K562 (cell line): ENCODE measurements at regions not wholly inside any gene's neighbourhood (a gene's known extent, or its start where the extent isn't known, plus 50 kb on each side); places are given as distances from the start of the nearest gene placed in this dataset.

Source experiments
- ATAC-seq: fragments of 200-7000 bp; cut with Tn5 transposase; 3 replicates; pipeline ENCODE4 v1.9.1; 2020; ENCODE audit warnings: moderate library complexity
- BruUV-seq: library from RNA; stranded (reverse); fragments of 400-500 nt; replicated peaks from 2 replicates; lab custom pipeline; 2021; lab: Mats Ljungman, UMichigan
- CTCF ChIA-PET: fragments of 300-600 bp; formaldehyde crosslinking; extraction: SDS; loops from one replicate; lab custom pipeline; 2021; ENCODE audit warnings: low intra/inter-chr PET ratio; lab: Yijun Ruan, JAX
- POLR2A ChIA-PET: fragments of 300-600, 350-650 bp; sonication (Branson Sonifier 250); formaldehyde crosslinking; extraction: SDS; loops from one replicate; lab custom pipeline; 2021; ENCODE audit warnings: antibody characterized with exemption, inconsistent platforms; lab: Yijun Ruan, JAX
- DNase-seq, 4 experiments: peaks; one replicate each; pipeline versions ENCODE4 v3.0.0 to v3.0.0-alpha.2; 2011 to 2018; ENCODE audit warnings: low spot score in 3 of 4, mixed read lengths in 3 of 4; ENCODE audit errors: extremely low read depth in 1 of 4
- FAIRE-seq: peaks from 2 replicates; lab custom pipeline; 2011; peaks lifted over from hg19 to GRCh38; lab: Jason Lieb, UNC
- H2AFZ ChIP-seq: 2 replicates; pipeline ENCODE4 v1.6.0; 2011; ENCODE audit warnings: low read depth, low read length, control low read depth, inconsistent platforms
- H3K27ac ChIP-seq: fragments of 200-600 bp; 3 replicates; pipeline ENCODE4 v1.8.0; 2011; ENCODE audit warnings: low read depth, mild to moderate bottlenecking, control low read depth, inconsistent platforms, low read length, moderate library complexity, mixed read lengths; ENCODE audit errors: extremely low read depth
- H3K27me3 ChIP-seq, 2 experiments: fragments of 300-600 bp in 1 of 2; 2 replicates in 1 of 2; 3 replicates in 1 of 2; pipeline versions ENCODE4 v1.6.0 to v1.8.0; 2011; ENCODE audit warnings: inconsistent platforms in 2 of 2, low read length in 2 of 2, mild to moderate bottlenecking in 1 of 2, mixed read lengths in 1 of 2, moderate library complexity in 1 of 2; ENCODE audit not compliant: control insufficient read depth in 2 of 2, insufficient read depth in 2 of 2
- H3K36me3 ChIP-seq: fragments of 300-600 bp; 3 replicates; pipeline ENCODE4 v1.8.0; 2011; ENCODE audit warnings: mild to moderate bottlenecking, low read length, inconsistent platforms; ENCODE audit not compliant: control insufficient read depth, insufficient read depth
- H3K4me1 ChIP-seq, 2 experiments: fragments of 200-600 bp in 1 of 2; replicated peaks in 1 of 2; 2 replicates in 1 of 2; 3 replicates in 1 of 2; pipeline versions ENCODE4 v1.5.1 to v1.8.0; 2011; ENCODE audit warnings: inconsistent platforms in 2 of 2, low read length in 2 of 2, mild to moderate bottlenecking in 1 of 2, mixed read lengths in 1 of 2, moderate library complexity in 1 of 2; ENCODE audit not compliant: control insufficient read depth in 2 of 2, insufficient read depth in 2 of 2
- H3K4me2 ChIP-seq: 2 replicates; pipeline ENCODE4 v1.6.1; 2011; ENCODE audit warnings: low read length, control low read depth, inconsistent platforms, mixed read lengths; ENCODE audit not compliant: insufficient read depth
- H3K4me3 ChIP-seq: fragments of 200-600 bp; sonication (generic), shearing (Covaris generic); 2 replicates; pipeline ENCODE4 v1.5.1; 2016; ENCODE audit warnings: control low read depth, inconsistent platforms
- H3K79me2 ChIP-seq: fragments of 200-600 bp; 3 replicates; pipeline ENCODE4 v1.8.0; 2011; ENCODE audit warnings: low read length, inconsistent platforms; ENCODE audit not compliant: control insufficient read depth, insufficient read depth
- H3K9ac ChIP-seq, 2 experiments: 2 replicates each; pipeline versions ENCODE4 v1.6.0 to v1.6.1; 2011; ENCODE audit warnings: low read depth in 2 of 2, low read length in 2 of 2, control low read depth in 1 of 2, inconsistent platforms in 1 of 2, mild to moderate bottlenecking in 1 of 2, mixed read lengths in 1 of 2; ENCODE audit not compliant: insufficient read depth in 1 of 2
- H3K9me1 ChIP-seq: one replicate; pipeline ENCODE4 v1.6.0; 2011; ENCODE audit warnings: inconsistent platforms, mild to moderate bottlenecking, low read length, moderate library complexity; ENCODE audit not compliant: control insufficient read depth, insufficient read depth
- H3K9me3 ChIP-seq: replicated peaks from 2 replicates; pipeline ENCODE4 v1.5.1; 2011; ENCODE audit warnings: low read depth, low read length, inconsistent platforms; ENCODE audit not compliant: control insufficient read depth, insufficient read depth
- H4K20me1 ChIP-seq: replicated peaks from 2 replicates; pipeline ENCODE4 v1.6.1; 2011; ENCODE audit warnings: low read length, inconsistent platforms, mixed read lengths; ENCODE audit not compliant: control insufficient read depth, insufficient read depth
- ADNP ChIP-seq: fragments of 200-800 bp; sonication (Bioruptor generic); IDR thresholded peaks from 2 replicates; pipeline ENCODE4 v1.6.1; 2016; ENCODE audit warnings: missing genetic modification characterization, missing compliant biosample characterization
- CREB5 ChIP-seq: fragments of 250-450 bp; sonication (Bioruptor Pico); IDR thresholded peaks from 2 replicates; pipeline ENCODE4 v1.5.0; 2020; ENCODE audit warnings: mild to moderate bottlenecking
- E2F3 ChIP-seq: fragments of 250-450 bp; sonication (Bioruptor Pico); IDR thresholded peaks from 2 replicates; pipeline ENCODE4 v1.4.0; 2020; ENCODE audit warnings: mild to moderate bottlenecking
- HDAC8 ChIP-seq: fragments of 450-650 bp; IDR thresholded peaks from 2 replicates; pipeline ENCODE4 v1.6.1; 2016; ENCODE audit warnings: mild to moderate bottlenecking, missing genetic modification characterization, moderate library complexity, missing compliant biosample characterization
- KDM5B ChIP-seq: fragments of 200-600 bp; sonication (generic); IDR thresholded peaks from 2 replicates; pipeline ENCODE4 v1.6.1; 2012; ENCODE audit warnings: low read depth, mild to moderate bottlenecking, moderate library complexity, low read length, control low read depth, inconsistent platforms; ENCODE audit not compliant: insufficient replicate concordance
- NKRF ChIP-seq: fragments of 450-650 bp; IDR thresholded peaks from 2 replicates; pipeline ENCODE4 v1.6.1; 2016; ENCODE audit warnings: borderline replicate concordance
- NR2C2 ChIP-seq, 2 experiments: fragments of 200-800 bp in 1 of 2; sonication (Bioruptor generic) in 1 of 2; sonication (generic) in 1 of 2; formaldehyde crosslinking in 1 of 2; IDR thresholded peaks; 2 replicates each; pipeline versions ENCODE4 v1.6.1 to v1.8.0; 2016 to 2022; ENCODE audit warnings: mild to moderate bottlenecking in 1 of 2, missing compliant biosample characterization in 1 of 2, missing genetic modification characterization in 1 of 2, missing genetic modification reagents in 1 of 2
- RAD51 ChIP-seq: fragments of 450-650 bp; IDR thresholded peaks from 2 replicates; pipeline ENCODE4 v1.7.1; 2016; ENCODE audit warnings: low read depth, mild to moderate bottlenecking, borderline replicate concordance
- SREBF1 ChIP-seq: fragments of 150-350 bp; IDR thresholded peaks from 2 replicates; pipeline ENCODE4 v1.6.1; 2014; ENCODE audit warnings: antibody characterized with exemption, low read depth, low read length, borderline replicate concordance
- ZNF239 ChIP-seq: fragments of 250-450 bp; sonication (Bioruptor Pico); IDR thresholded peaks from 2 replicates; pipeline ENCODE4 v1.4.0; 2020; ENCODE audit warnings: mild to moderate bottlenecking
- ZNF316 ChIP-seq: fragments of 450-650 bp; IDR thresholded peaks from 2 replicates; pipeline ENCODE4 v1.6.1; 2016
- WGBS: fragments of 100-300 bp; shearing (Covaris generic); methylation state at CpG from one replicate; pipeline ENCODE4 v1.1.6; 2016; ENCODE audit warnings: low coverage, mixed read lengths; ENCODE audit not compliant: insufficient coverage; ENCODE audit errors: missing lambda C conversion rate; 5-methylcytosine and 5-hydroxymethylcytosine counted together
- in situ Hi-C: fragments of 300-500 bp; cut with MboI; formaldehyde crosslinking; loops from 4 replicates; pipeline ENCODE4 v1.15.0; 2018; ENCODE audit warnings: inconsistent platforms, mixed read lengths
- intact Hi-C: fragments of 100-400 bp; cut with micrococcal nuclease; formaldehyde crosslinking; loops from 2 replicates; pipeline ENCODE4 v1.14.2; 2022

GRCh38 chr6:105821777-105822176 is 264.4 kb upstream of the PRDM1 start (continued):
- TF ChIP-seq CREB5 (no peak), ZNF316 (no peak)

- no peaks in the 10 kb centered on the region for H3K36me3 ChIP-seq
- ChIA-PET CTCF (no interaction called here), POLR2A (no interaction called here)
- 60% methylated on average over 2 of the region's 2 CpGs for WGBS
- BruUV-seq = no TSS peak
- H3K27ac ChIP-seq = no peak overlapping the region
- ATAC-seq (no peak), DNase-seq (no peak), FAIRE-seq (peak; percentile 26)
- H3K79me2 ChIP-seq = no peaks in the 10 kb centered on the region
- H2AFZ ChIP-seq = no peak overlapping the region
- no peaks in the 10 kb centered on the region for H3K9me1 ChIP-seq
- H3K4me3 ChIP-seq = no peak overlapping the region
- in situ Hi-C loops = no loop called here
- intact Hi-C loops = no loop called here
- H3K4me2 ChIP-seq = no peak overlapping the region
- no peaks in the 10 kb centered on the region for H4K20me1 ChIP-seq
- no peaks in the 10 kb centered on the region for H3K27me3 ChIP-seq
- peaks cover 0 to 8% of the 10 kb centered on the region in 2 experiments; a peak in 2 of 5 replicates for H3K4me1 ChIP-seq
- H3K9ac ChIP-seq = no peak overlapping the region
- H3K9me3 ChIP-seq = no peaks in the 10 kb centered on the region; the same call in 1 of the 2 replicates
- no peak for TF ChIP-seq ZNF239
- no peak for TF ChIP-seq E2F3 (CRISPR knock-in tag)
- no peak for TF ChIP-seq NR2C2 (CRISPR knock-in tag; IDR thresholded peaks at IDR 0.05)
- no peak for TF ChIP-seq NR2C2 (tag; IDR thresholded peaks at IDR 0.05)
- no peak for TF ChIP-seq HDAC8 (tag)
- no peak for TF ChIP-seq SREBF1
- TF ChIP-seq RAD51 = no peak
- no peak for TF ChIP-seq KDM5B
- no peak for TF ChIP-seq CREB5
- no peak for TF ChIP-seq NKRF
- no peak for TF ChIP-seq ADNP (tag)
Observed at GRCh38 chr6:105821027-105821426, 265.1 kb upstream of the PRDM1 start.
